LoVo (cell line): ENCODE measurements at regions not wholly inside any gene's neighbourhood (a gene's known extent, or its start where the extent isn't known, plus 50 kb on each side); places are given as distances from the start of the nearest gene placed in this dataset.
"Not testable (repeated sequence)": the region's sequence is repeated elsewhere in the genome, so short reads cannot be mapped to it uniquely, and the experiment has no call there.

Source experiments
- DNase-seq: peaks from one replicate; pipeline ENCODE4 v3.0.0-alpha.2; 2016; ENCODE audit warnings: low spot score

DNA sequence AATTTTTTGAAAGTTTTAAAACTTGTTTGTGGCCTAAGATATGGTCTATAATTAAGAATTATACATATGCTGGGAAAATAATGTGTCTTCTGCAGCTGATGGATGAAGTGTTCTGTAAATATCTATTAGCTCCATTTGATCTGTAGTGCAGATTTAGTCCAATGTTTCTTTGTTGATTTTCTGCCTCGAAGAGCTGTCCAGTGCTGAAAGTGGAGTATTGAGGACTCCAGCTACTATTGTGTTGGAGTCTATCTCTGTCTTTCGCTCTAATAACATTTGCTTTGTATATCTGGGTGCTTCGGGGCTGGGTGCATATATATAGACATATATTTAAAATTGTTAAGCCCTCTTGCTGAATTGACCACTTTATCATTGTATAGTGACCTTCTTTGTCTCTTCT lies 2127.3 kb downstream of the PCDH7 start:
- no peak for DNase-seq

DNA sequence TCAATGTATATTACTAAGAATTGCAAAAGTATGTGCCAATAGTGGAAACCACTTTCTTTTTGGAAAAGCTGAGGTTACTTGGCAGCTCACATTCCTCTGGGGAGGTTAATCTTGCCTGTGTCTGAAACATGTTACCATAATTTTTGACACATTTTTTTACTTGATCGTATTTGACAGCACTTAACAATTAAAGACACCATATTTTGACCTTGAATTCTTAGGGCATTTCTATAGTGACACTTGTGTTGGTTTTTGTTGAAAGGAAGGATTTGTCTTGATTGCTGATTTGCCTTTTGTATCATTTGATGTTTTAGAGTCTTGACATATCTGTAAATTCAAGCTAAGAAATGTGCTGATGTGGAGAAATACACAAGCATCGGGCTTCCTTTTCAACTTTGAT lies 2135.5 kb downstream of the PCDH7 start:
- DNase-seq, result no peak

DNA sequence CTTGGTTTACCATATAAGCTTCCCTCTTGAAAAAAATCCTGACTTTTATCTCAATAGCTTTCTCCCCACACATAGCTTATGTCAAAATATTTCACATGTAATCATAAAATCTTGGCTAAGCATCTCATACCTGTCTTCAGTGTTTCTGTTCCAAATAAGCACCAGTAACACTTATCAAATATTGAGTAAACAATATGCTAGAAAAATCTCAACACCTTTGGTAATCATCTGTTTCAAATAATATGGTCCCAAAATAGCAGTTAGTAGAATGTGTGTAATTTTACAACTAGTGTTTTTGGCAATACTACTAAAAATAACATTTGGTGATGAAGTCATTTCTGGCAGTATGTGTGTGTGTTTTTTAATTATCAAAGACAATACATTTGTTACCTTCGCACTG lies 2138.2 kb downstream of the PCDH7 start:
- DNase-seq, result no peak

DNA sequence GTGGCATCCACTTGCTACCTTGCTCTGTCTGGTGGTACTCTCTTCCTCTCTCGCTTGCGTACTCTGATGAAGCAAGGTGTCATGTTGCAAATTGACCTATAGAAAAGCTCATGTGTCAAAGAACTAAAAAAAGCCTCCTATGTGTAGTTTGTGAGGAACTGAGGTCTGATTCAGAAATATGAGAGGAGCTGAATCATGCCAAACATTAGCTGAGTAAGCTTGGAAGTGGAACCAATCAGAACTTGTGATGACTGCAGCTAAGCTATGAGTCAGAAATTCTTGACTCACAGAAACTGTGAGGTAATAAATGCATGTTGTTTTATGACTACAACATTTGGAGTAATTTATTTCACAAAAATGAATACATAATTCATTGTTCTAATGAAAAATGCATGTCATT lies 2138.8 kb downstream of the PCDH7 start:
- peak; percentile 18 for DNase-seq

DNA sequence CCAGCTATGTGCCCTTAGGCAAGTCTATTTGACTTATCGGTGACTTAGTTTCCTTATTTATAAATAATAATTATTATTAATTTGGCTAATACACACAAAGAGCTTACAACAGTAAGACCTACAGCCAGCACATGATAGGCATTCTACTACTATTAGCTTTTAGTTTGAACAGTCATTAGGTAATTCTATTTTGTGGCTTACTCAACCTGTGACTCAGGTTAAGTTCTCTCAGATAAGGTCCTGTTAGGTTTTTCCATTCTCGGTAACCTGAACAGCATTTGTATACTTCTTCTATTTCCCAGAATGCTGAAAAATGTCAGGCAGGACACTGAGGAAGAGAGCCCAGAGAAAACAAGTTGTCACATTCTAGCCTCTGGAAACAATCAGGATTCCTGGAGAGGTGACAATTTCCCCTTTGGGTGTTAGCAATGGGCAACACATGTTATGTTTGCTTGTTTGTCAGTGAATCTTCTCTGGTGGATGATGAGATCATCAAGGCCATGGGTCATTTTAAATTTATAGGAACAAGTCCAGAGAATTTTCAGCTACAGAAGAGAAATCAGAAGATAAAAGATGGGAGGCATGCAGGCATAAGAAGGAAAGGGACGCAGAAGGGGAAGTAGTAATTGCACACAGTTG lies 2144.7 kb downstream of the PCDH7 start:
- no peak for DNase-seq

DNA sequence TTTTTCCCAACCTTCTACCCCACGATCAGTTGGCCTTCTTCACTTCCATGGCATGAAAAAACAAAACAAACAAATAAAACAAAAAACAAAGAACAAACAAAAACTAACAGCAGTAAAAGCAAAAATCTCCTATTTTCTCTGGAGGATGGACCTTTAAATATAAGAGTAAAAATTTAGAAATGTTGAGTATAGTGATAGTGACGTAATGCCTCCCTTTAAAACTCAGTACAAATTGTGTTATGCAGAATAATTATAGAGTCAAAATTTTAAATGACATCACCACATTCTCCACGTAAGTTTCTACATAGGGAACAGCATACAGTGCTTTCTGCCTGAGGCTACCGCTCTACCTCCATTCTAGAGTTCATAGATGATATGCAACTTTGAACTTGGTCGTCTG lies 2156.4 kb downstream of the PCDH7 start:
- no peak for DNase-seq

GRCh38 chr4:32879913-32880312 lies 2159.7 kb downstream of the PCDH7 start:
- DNase-seq, result no peak

- no peak for DNase-seq
These were observed 2164.0 kb downstream of the PCDH7 start for GRCh38 chr4:32884198-32884597.

- no peak for DNase-seq
These were observed 2170.2 kb downstream of the PCDH7 start for GRCh38 chr4:32890398-32890797.

GRCh38 chr4:32909053-32909452 lies 2188.9 kb downstream of the PCDH7 start:
- no peak for DNase-seq

GRCh38 chr4:32909736-32910135 lies 2189.6 kb downstream of the PCDH7 start:
- no peak for DNase-seq

- no peak for DNase-seq
These were observed 2197.4 kb downstream of the PCDH7 start for GRCh38 chr4:32917586-32917985.

DNA sequence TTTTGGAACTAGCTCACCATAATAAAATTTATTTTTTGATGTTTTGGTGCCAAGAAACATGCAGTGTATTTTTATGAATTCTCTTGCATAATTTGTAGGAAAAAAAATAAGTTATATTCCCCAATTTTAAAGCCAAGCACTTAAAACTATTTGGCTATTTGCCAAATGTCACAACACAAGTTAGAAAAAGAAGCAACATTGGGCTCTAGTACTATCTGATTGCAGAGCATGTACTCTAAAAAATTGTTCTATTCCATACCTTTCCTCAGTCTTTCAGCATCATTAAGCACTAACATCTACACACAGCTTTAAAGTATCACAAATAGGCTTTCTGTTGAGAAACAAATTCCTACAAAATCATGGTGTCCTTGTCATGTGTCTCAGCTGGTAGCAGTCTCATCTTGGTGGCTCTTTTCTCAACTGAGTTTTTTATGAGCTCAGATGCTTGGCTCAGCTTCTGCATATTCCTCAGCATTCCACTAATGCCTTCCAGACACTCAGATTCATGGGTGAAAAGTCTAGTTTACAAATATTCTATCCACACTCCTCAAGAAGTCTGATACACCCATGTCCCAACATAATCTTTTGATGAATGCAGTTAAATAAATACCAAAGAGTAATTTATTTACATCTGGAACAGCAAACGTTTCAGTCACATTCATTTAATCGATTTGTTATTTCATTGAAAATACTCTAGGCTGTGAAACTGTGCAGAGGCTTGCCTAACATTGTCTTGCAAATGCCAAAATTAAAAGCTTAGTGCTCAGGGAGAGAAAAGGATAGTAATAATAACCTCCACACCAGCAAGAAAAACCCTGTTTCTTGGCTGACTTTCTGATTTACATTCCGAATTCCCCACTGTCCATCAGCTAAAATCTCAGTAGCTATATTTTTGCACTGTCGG lies 2209.9 kb downstream of the PCDH7 start:
- DNase-seq, result no peak

- no peak for DNase-seq
These were observed 2210.5 kb downstream of the PCDH7 start for GRCh38 chr4:32930700-32931099.

DNA sequence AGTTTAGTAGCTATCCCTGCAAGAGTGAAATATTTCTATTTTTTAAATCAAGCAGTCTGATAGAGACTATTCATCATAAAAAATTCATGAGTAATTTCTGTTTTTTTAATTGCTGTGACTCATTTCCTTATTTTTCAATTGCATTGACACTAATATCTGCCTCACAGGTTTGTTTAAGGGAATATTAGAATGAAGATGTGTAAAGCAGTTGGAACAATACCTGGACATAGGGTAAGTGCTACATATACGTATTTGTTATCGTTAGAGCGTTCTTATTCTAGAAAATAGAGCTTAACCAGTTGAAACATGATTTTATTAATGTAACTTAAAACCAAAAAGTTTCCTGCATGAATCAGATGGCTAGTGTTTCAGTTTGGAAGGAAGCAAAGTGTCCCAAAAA lies 2211.3 kb downstream of the PCDH7 start:
- DNase-seq, result no peak

- no peak for DNase-seq
These were observed 2212.0 kb downstream of the PCDH7 start for GRCh38 chr4:32932156-32932555.

- not testable (repeated sequence) for DNase-seq
These were observed 2219.1 kb downstream of the PCDH7 start for GRCh38 chr4:32939222-32939621.

DNA sequence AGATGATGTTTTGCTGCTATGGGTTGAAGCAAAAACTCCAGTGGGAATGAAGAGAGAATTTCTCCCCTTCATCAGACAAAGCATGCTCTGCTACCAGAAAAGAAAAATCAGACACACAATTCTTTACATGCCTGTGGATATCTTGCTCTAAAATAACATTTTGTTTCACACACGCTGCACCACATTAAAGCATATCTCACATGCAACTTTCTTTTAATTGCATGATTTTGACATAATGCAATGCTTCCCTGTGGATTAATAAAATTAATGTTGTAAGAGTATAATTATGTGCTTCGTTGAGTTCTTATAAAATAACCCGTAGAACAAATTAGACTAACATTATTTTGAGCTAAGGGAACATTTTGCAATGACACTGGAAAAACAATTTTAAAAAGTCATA lies 2230.7 kb downstream of the PCDH7 start:
- no peak for DNase-seq

GRCh38 chr4:32958586-32958985 lies 2238.4 kb downstream of the PCDH7 start:
- DNase-seq, result no peak

- no peak for DNase-seq
These were observed 2241.9 kb downstream of the PCDH7 start for GRCh38 chr4:32962100-32962499.

DNA sequence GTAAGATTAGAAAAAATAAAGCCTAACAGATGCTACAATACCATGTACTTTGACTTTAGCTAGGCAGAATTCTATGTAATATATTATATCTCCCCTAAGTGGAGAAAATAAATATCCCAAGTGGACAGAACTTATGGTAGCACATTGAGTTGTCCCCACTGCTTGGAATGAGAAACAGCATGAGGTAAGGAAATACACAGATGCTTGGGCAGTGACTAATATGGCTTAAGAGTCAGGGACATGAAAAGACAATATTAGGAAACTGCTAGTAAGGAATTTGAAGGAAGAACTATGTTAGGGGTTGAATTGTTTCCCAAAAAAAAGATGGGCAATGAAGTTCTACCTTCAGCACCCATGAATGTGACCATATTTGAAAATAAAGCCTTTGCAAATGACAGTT lies 2265.1 kb downstream of the PCDH7 start:
- no peak for DNase-seq

DNA sequence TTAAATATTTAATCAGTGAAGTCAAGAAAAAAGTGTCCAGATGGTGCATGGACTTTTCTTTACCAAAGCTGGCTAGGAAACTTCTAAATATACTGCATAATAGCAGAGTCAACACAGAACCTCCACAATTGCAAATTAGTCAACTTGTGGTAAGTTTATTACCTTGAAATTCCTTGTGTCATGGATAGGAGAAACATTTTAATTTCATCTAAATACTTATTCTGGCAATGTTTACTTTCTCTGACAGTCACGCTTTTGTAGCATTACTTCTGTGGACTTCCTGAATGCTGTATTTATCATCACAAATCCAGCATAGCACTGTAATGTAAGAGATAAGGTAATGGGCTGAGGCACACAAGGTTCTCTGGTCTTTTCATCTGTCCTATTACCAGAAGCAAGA lies 2266.1 kb downstream of the PCDH7 start:
- DNase-seq, result no peak

GRCh38 chr4:32987111-32987510 lies 2266.9 kb downstream of the PCDH7 start:
- DNase-seq, result no peak
